CD4-positive, CD25-positive, alpha-beta regulatory T cell (primary cell): ENCODE measurements at regions not wholly inside any gene's neighbourhood (a gene's known extent, or its start where the extent isn't known, plus 50 kb on each side); places are given as distances from the start of the nearest gene placed in this dataset.

ENCODE experiments used
- ATAC-seq, 2 donors: fragments of 150-1000 bp; cut with Tn5 transposase; one replicate each; pipeline ENCODE4 v1.10.0; 2021; ENCODE audit warnings: low read depth in 2 of 2, moderate number of reproducible peaks in 2 of 2, moderate library complexity in 1 of 2
- DNase-seq, 3 donors: peaks; one replicate each; pipeline versions ENCODE4 v3.0.0 to v3.0.0-alpha.2; 2012 to 2022; ENCODE audit warnings: mixed read lengths in 1 of 3
- H3K27ac ChIP-seq: one replicate; pipeline ENCODE4 v1.7.0; 2013; ENCODE audit warnings: mild to moderate bottlenecking, low read length; ENCODE audit not compliant: insufficient read depth, poor library complexity, severe bottlenecking
- H3K27me3 ChIP-seq: one replicate; pipeline ENCODE4 v1.7.0; 2013; ENCODE audit warnings: low read length; ENCODE audit not compliant: control insufficient read depth, insufficient read depth
- H3K36me3 ChIP-seq: one replicate; pipeline ENCODE4 v1.7.0; 2013; ENCODE audit warnings: mild to moderate bottlenecking, low read length, moderate library complexity; ENCODE audit not compliant: control insufficient read depth, insufficient read depth
- H3K4me1 ChIP-seq: 2 replicates; pipeline ENCODE4 v1.7.0; 2013; ENCODE audit warnings: mild to moderate bottlenecking, low read length; ENCODE audit not compliant: insufficient read depth, control insufficient read depth, poor library complexity, severe bottlenecking
- H3K4me3 ChIP-seq: one replicate; pipeline ENCODE4 v1.7.0; 2013; ENCODE audit warnings: low read depth, mild to moderate bottlenecking, low read length, moderate library complexity
- H3K9me3 ChIP-seq, 2 experiments: 1 replicate in 1 of 2; 2 replicates in 1 of 2; pipeline ENCODE4 v1.7.0; 2013; ENCODE audit warnings: low read length in 2 of 2, mild to moderate bottlenecking in 1 of 2, moderate library complexity in 1 of 2; ENCODE audit not compliant: control insufficient read depth in 2 of 2
- H3K27ac Mint-ChIP-seq, 3 donors: one replicate each; pipeline ENCODE4 v1.8.0; 2020 to 2022; ENCODE audit warnings: mild to moderate bottlenecking in 3 of 3, mixed read lengths in 3 of 3, moderate library complexity in 2 of 3
- H3K27me3 Mint-ChIP-seq: one replicate; pipeline ENCODE4 v1.8.0; 2022; ENCODE audit warnings: mild to moderate bottlenecking, mixed read lengths
- H3K36me3 Mint-ChIP-seq: one replicate; pipeline ENCODE4 v1.8.0; 2020; ENCODE audit warnings: mixed read lengths
- H3K4me1 Mint-ChIP-seq, 4 donors: one replicate each; pipeline ENCODE4 v1.8.0; 2020 to 2022; ENCODE audit warnings: mixed read lengths in 4 of 4, mild to moderate bottlenecking in 1 of 4
- H3K4me3 Mint-ChIP-seq, 4 donors: one replicate each; pipeline ENCODE4 v1.8.0; 2020 to 2022; ENCODE audit warnings: mild to moderate bottlenecking in 4 of 4, mixed read lengths in 4 of 4, moderate library complexity in 3 of 4
- H3K9me3 Mint-ChIP-seq, 7 donors: one replicate each; pipeline ENCODE4 v1.8.0; 2020 to 2022; ENCODE audit warnings: mixed read lengths in 7 of 7, mild to moderate bottlenecking in 3 of 7, moderate library complexity in 2 of 7

GRCh38 chr14:86481104-86481503 is 951.2 kb downstream of the FLRT2 start:
- Mint-ChIP-seq H3K27ac (no peak overlapping the region), H3K27me3 (no peaks in the 10 kb centered on the region), H3K4me1 (no peaks in the 10 kb centered on the region), H3K9me3 (peaks cover 0 to 24% (median 4%) of the 10 kb centered on the region in 7 donors), H3K4me3 (no peak overlapping the region), H3K36me3 (no peaks in the 10 kb centered on the region)
- H3K27ac ChIP-seq, result no peak overlapping the region
- H3K4me3 ChIP-seq, result no peak overlapping the region
- DNase-seq, result no peak
- H3K36me3 ChIP-seq, result no peaks in the 10 kb centered on the region
- no peaks in the 10 kb centered on the region for H3K9me3 ChIP-seq
- ATAC-seq, result no peak
- no peaks in the 10 kb centered on the region for H3K4me1 ChIP-seq
- no peaks in the 10 kb centered on the region for H3K27me3 ChIP-seq

- Mint-ChIP-seq H3K27me3 (no peaks in the 10 kb centered on the region), H3K9me3 (peaks cover 0 to 20% (median 6%) of the 10 kb centered on the region in 7 donors), H3K27ac (no peak overlapping the region), H3K36me3 (no peaks in the 10 kb centered on the region), H3K4me1 (no peaks in the 10 kb centered on the region), H3K4me3 (no peak overlapping the region)
- H3K27ac ChIP-seq, result no peak overlapping the region
- no peaks in the 10 kb centered on the region for H3K4me1 ChIP-seq
- H3K4me3 ChIP-seq, result no peak overlapping the region
- DNase-seq, result no peak
- no peaks in the 10 kb centered on the region for H3K36me3 ChIP-seq
- H3K27me3 ChIP-seq, result no peaks in the 10 kb centered on the region
- H3K9me3 ChIP-seq, result peaks cover 0 to 2% of the 10 kb centered on the region in 2 experiments
- ATAC-seq, result no peak
These were observed 934.4 kb downstream of the FLRT2 start for GRCh38 chr14:86464341-86464740.

- DNase-seq, result no peak
- H3K4me3 ChIP-seq, result no peak overlapping the region
- H3K27me3 Mint-ChIP-seq, result no peaks in the 10 kb centered on the region
- no peaks in the 10 kb centered on the region for H3K27me3 ChIP-seq
- H3K9me3 Mint-ChIP-seq, result peaks cover 0 to 26% (median 6%) of the 10 kb centered on the region in 7 donors
- no peaks in the 10 kb centered on the region for H3K4me1 Mint-ChIP-seq
- H3K36me3 Mint-ChIP-seq, result no peaks in the 10 kb centered on the region
- H3K27ac Mint-ChIP-seq, result no peak overlapping the region
- H3K4me1 ChIP-seq, result no peaks in the 10 kb centered on the region
- no peak for ATAC-seq
- H3K27ac ChIP-seq, result no peak overlapping the region
- H3K36me3 ChIP-seq, result no peaks in the 10 kb centered on the region
- H3K9me3 ChIP-seq, result peaks cover 0 to 2% of the 10 kb centered on the region in 2 experiments
- no peak overlapping the region for H3K4me3 Mint-ChIP-seq
These were observed 932.3 kb downstream of the FLRT2 start for GRCh38 chr14:86462193-86462753.

GRCh38 chr14:86457481-86458135 is 927.7 kb downstream of the FLRT2 start:
- no peak for ATAC-seq
- H3K36me3 Mint-ChIP-seq, result no peaks in the 10 kb centered on the region
- Histone ChIP-seq H3K9me3 (peaks cover 0 to 2% of the 10 kb centered on the region in 2 experiments), H3K4me3 (no peak overlapping the region), H3K27me3 (no peaks in the 10 kb centered on the region), H3K4me1 (no peaks in the 10 kb centered on the region), H3K27ac (no peak overlapping the region), H3K36me3 (no peaks in the 10 kb centered on the region)
- no peak for DNase-seq
- no peak overlapping the region for H3K27ac Mint-ChIP-seq
- H3K9me3 Mint-ChIP-seq, result peaks cover 0 to 19% (median 8%) of the 10 kb centered on the region in 7 donors
- no peaks in the 10 kb centered on the region for H3K4me1 Mint-ChIP-seq
- H3K4me3 Mint-ChIP-seq, result no peak overlapping the region
- H3K27me3 Mint-ChIP-seq, result no peaks in the 10 kb centered on the region

- Histone ChIP-seq H3K27ac (no peak overlapping the region), H3K4me3 (no peak overlapping the region), H3K4me1 (no peaks in the 10 kb centered on the region), H3K9me3 (no peaks in the 10 kb centered on the region), H3K36me3 (no peaks in the 10 kb centered on the region), H3K27me3 (no peaks in the 10 kb centered on the region)
- H3K4me3 Mint-ChIP-seq, result no peak overlapping the region
- H3K27ac Mint-ChIP-seq, result no peak overlapping the region
- DNase-seq (no peak), ATAC-seq (no peak)
- H3K27me3 Mint-ChIP-seq, result no peaks in the 10 kb centered on the region
- no peaks in the 10 kb centered on the region for H3K36me3 Mint-ChIP-seq
- no peaks in the 10 kb centered on the region for H3K4me1 Mint-ChIP-seq
- peaks cover 0 to 9% (median 4%) of the 10 kb centered on the region in 7 donors for H3K9me3 Mint-ChIP-seq
These were observed 920.1 kb downstream of the FLRT2 start for GRCh38 chr14:86450085-86450484.

GRCh38 chr14:86442135-86442534 is 912.2 kb downstream of the FLRT2 start:
- H3K27ac ChIP-seq, result no peak overlapping the region
- Mint-ChIP-seq H3K27ac (no peak overlapping the region), H3K4me3 (no peak overlapping the region), H3K27me3 (no peaks in the 10 kb centered on the region), H3K4me1 (no peaks in the 10 kb centered on the region), H3K9me3 (peaks cover 0 to 6% (median 2%) of the 10 kb centered on the region in 7 donors), H3K36me3 (no peaks in the 10 kb centered on the region)
- no peaks in the 10 kb centered on the region for H3K4me1 ChIP-seq
- no peaks in the 10 kb centered on the region for H3K27me3 ChIP-seq
- no peak overlapping the region for H3K4me3 ChIP-seq
- DNase-seq (no peak), ATAC-seq (no peak)
- no peaks in the 10 kb centered on the region for H3K9me3 ChIP-seq
- no peaks in the 10 kb centered on the region for H3K36me3 ChIP-seq

GRCh38 chr14:86430853-86431252 is 900.9 kb downstream of the FLRT2 start:
- no peaks in the 10 kb centered on the region for H3K4me1 ChIP-seq
- H3K27ac Mint-ChIP-seq, result no peak overlapping the region
- no peaks in the 10 kb centered on the region for H3K4me1 Mint-ChIP-seq
- peaks cover 3 to 15% (median 8%) of the 10 kb centered on the region in 7 donors for H3K9me3 Mint-ChIP-seq
- no peak for DNase-seq
- no peak for ATAC-seq
- H3K4me3 ChIP-seq, result no peak overlapping the region
- H3K27ac ChIP-seq, result no peak overlapping the region
- no peaks in the 10 kb centered on the region for H3K36me3 Mint-ChIP-seq
- no peaks in the 10 kb centered on the region for H3K27me3 ChIP-seq
- no peaks in the 10 kb centered on the region for H3K27me3 Mint-ChIP-seq
- no peaks in the 10 kb centered on the region for H3K36me3 ChIP-seq
- H3K4me3 Mint-ChIP-seq, result no peak overlapping the region
- no peaks in the 10 kb centered on the region for H3K9me3 ChIP-seq

- Mint-ChIP-seq H3K4me1 (no peaks in the 10 kb centered on the region), H3K9me3 (peaks cover 0 to 8% (median 6%) of the 10 kb centered on the region in 7 donors), H3K27ac (no peak overlapping the region), H3K4me3 (no peak overlapping the region), H3K27me3 (no peaks in the 10 kb centered on the region), H3K36me3 (no peaks in the 10 kb centered on the region)
- Histone ChIP-seq H3K4me3 (no peak overlapping the region), H3K9me3 (no peaks in the 10 kb centered on the region), H3K27ac (no peak overlapping the region), H3K4me1 (no peaks in the 10 kb centered on the region), H3K27me3 (no peaks in the 10 kb centered on the region), H3K36me3 (no peaks in the 10 kb centered on the region)
- ATAC-seq, result no peak
- no peak for DNase-seq
These were observed 893.3 kb downstream of the FLRT2 start for GRCh38 chr14:86423214-86423613.
